Esophagus muscularis mucosa (tissue), 4 donors: ENCODE measurements at regions not wholly inside any gene's neighbourhood (a gene's known extent, or its start where the extent isn't known, plus 50 kb on each side); places are given as distances from the start of the nearest gene placed in this dataset.

Experiments used
- DNase-seq: peaks from one replicate; pipeline ENCODE4 v3.0.0-alpha.2; 2017; ENCODE audit errors: extremely low spot score
- H3K27ac ChIP-seq, 4 donors: fragments of 200-600 bp; sonication (generic); replicated peaks in 1 of 4; 1 replicate in 3 of 4; 2 replicates in 1 of 4; pipeline ENCODE4 v1.5.1; 2016 to 2019; ENCODE audit warnings: mild to moderate bottlenecking in 1 of 4
- H3K27me3 ChIP-seq, 4 donors: fragments of 200-600 bp; sonication (generic); one replicate each; pipeline versions ENCODE4 v1.5.1 to v1.6.0; 2016 to 2019
- H3K36me3 ChIP-seq, 4 donors: fragments of 200-600 bp; sonication (generic); one replicate each; pipeline ENCODE4 v1.5.1; 2016 to 2019
- H3K4me1 ChIP-seq, 4 donors: fragments of 200-600 bp; sonication (generic); one replicate each; pipeline ENCODE4 v1.5.1; 2016 to 2019
- H3K4me3 ChIP-seq, 4 donors: fragments of 200-600 bp; sonication (generic); 1 replicate in 2 of 4; 2 replicates in 2 of 4; pipeline ENCODE4 v1.5.1; 2016 to 2019; ENCODE audit warnings: mild to moderate bottlenecking in 4 of 4, moderate library complexity in 1 of 4
- H3K9me3 ChIP-seq, 4 donors: fragments of 200-600 bp; sonication (generic); 1 replicate in 3 of 4; 2 replicates in 1 of 4; pipeline ENCODE4 v1.5.1; 2016 to 2019
- CTCF ChIP-seq, 3 experiments: fragments of 200-600 bp in 2 of 3; fragments of 450-650 bp in 1 of 3; sonication (generic) in 2 of 3; IDR thresholded peaks; one replicate each; pipeline ENCODE4 v1.5.1; 2017 to 2019; ENCODE audit warnings: antibody characterized with exemption in 3 of 3, mild to moderate bottlenecking in 2 of 3, moderate library complexity in 1 of 3
- EP300 ChIP-seq: sonication (generic); formaldehyde crosslinking; IDR thresholded peaks from one replicate; pipeline ENCODE4 v1.6.1; 2017; ENCODE audit warnings: antibody characterized with exemption
- POLR2A ChIP-seq: fragments of 450-650 bp; IDR thresholded peaks from one replicate; pipeline ENCODE4 v1.6.1; 2017; ENCODE audit warnings: antibody characterized with exemption, moderate library complexity, mild to moderate bottlenecking, low read depth
- POLR2AphosphoS5 ChIP-seq, 2 donors: sonication (generic); formaldehyde crosslinking; IDR thresholded peaks; one replicate each; pipeline ENCODE4 v1.6.1; 2017; ENCODE audit warnings: antibody characterized with exemption in 2 of 2
- WGBS: methylation state at CpG from one replicate; pipeline ENCODE4 v1.1.5; 2018; 5-methylcytosine and 5-hydroxymethylcytosine counted together
- intact Hi-C: fragments of 100-400 bp; cut with DNase I; formaldehyde crosslinking; loops from one replicate; pipeline ENCODE4 v1.15.1; 2023

GRCh38 chr2:149954981-149955600 is 367.5 kb upstream of the MMADHC start:
- WGBS, result 58% methylated on average over 6 of the region's 6 CpGs
- no peak for TF ChIP-seq EP300
- TF ChIP-seq CTCF (IDR thresholded peaks at IDR 0.05), result no peak
- TF ChIP-seq POLR2AphosphoS5 (IDR thresholded peaks at IDR 0.05), result no peak
- TF ChIP-seq POLR2A, result no peak
- H3K4me1 ChIP-seq, result no peaks in the 10 kb centered on the region
- no peak for DNase-seq
- H3K27ac ChIP-seq, result no peak overlapping the region
- intact Hi-C loops, result no loop called here
- H3K9me3 ChIP-seq, result no peaks in the 10 kb centered on the region
- H3K4me3 ChIP-seq, result no peak overlapping the region
- no peaks in the 10 kb centered on the region for H3K36me3 ChIP-seq
- no peaks in the 10 kb centered on the region for H3K27me3 ChIP-seq

GRCh38 chr2:149953627-149954026 is 366.1 kb upstream of the MMADHC start:
- WGBS, result 93% methylated on average over 3 of the region's 3 CpGs

GRCh38 chr2:149931486-149931885 is 343.9 kb upstream of the MMADHC start:
- H3K36me3 ChIP-seq, result no peaks in the 10 kb centered on the region
- TF ChIP-seq POLR2A (no peak), CTCF (IDR thresholded peaks at IDR 0.05) (no peak), EP300 (no peak)
- H3K27me3 ChIP-seq, result no peaks in the 10 kb centered on the region
- H3K4me3 ChIP-seq, result no peak overlapping the region
- no peak for DNase-seq
- no peaks in the 10 kb centered on the region for H3K9me3 ChIP-seq
- 94% methylated on average over 1 of the region's 1 CpG for WGBS
- intact Hi-C loops, result no loop called here
- no peaks in the 10 kb centered on the region for H3K4me1 ChIP-seq
- no peak overlapping the region for H3K27ac ChIP-seq

More at GRCh38 chr2:149953627-149954026, 366.1 kb upstream of the MMADHC start:
- DNase-seq, result no peak
- H3K36me3 ChIP-seq, result no peaks in the 10 kb centered on the region
- no peak overlapping the region for H3K4me3 ChIP-seq
- H3K4me1 ChIP-seq, result no peaks in the 10 kb centered on the region
- H3K9me3 ChIP-seq, result no peaks in the 10 kb centered on the region
- H3K27me3 ChIP-seq, result no peaks in the 10 kb centered on the region
- no peak overlapping the region for H3K27ac ChIP-seq
- intact Hi-C loops, result no loop called here
- no peak for TF ChIP-seq POLR2AphosphoS5 (IDR thresholded peaks at IDR 0.05)
- TF ChIP-seq POLR2A, result no peak
- no peak for TF ChIP-seq CTCF (IDR thresholded peaks at IDR 0.05)
- TF ChIP-seq EP300, result no peak

GRCh38 chr2:149928011-149928410 is 340.4 kb upstream of the MMADHC start:
- Histone ChIP-seq H3K27ac (no peak overlapping the region), H3K4me3 (no peak overlapping the region), H3K36me3 (no peaks in the 10 kb centered on the region), H3K27me3 (no peaks in the 10 kb centered on the region), H3K9me3 (no peaks in the 10 kb centered on the region), H3K4me1 (no peaks in the 10 kb centered on the region)
- DNase-seq, result no peak
- intact Hi-C loops, result no loop called here
- WGBS, result 28% methylated on average over 2 of the region's 2 CpGs
- TF ChIP-seq POLR2AphosphoS5 (IDR thresholded peaks at IDR 0.05) (no peak), CTCF (IDR thresholded peaks at IDR 0.05) (no peak), POLR2A (no peak)

GRCh38 chr2:149926149-149926548 is 338.6 kb upstream of the MMADHC start:
- Histone ChIP-seq H3K36me3 (no peaks in the 10 kb centered on the region), H3K27me3 (no peaks in the 10 kb centered on the region), H3K4me3 (no peak overlapping the region), H3K9me3 (no peaks in the 10 kb centered on the region), H3K4me1 (no peaks in the 10 kb centered on the region), H3K27ac (no peak overlapping the region)
- WGBS, result 58% methylated on average over 2 of the region's 2 CpGs
- DNase-seq, result no peak
- intact Hi-C loops, result no loop called here
- TF ChIP-seq EP300, result no peak
- no peak for TF ChIP-seq POLR2AphosphoS5 (IDR thresholded peaks at IDR 0.05)
- no peak for TF ChIP-seq POLR2A
- TF ChIP-seq CTCF (IDR thresholded peaks at IDR 0.05), result no peak
